ENCODE measurements at regions not wholly inside any gene's neighbourhood (a gene's known extent, or its start where the extent isn't known, plus 50 kb on each side); places are given as distances from the start of the nearest gene placed in this dataset.
"Not testable (repeated sequence)": the region's sequence is repeated elsewhere in the genome, so short reads cannot be mapped to it uniquely, and the experiment has no call there.

DNA sequence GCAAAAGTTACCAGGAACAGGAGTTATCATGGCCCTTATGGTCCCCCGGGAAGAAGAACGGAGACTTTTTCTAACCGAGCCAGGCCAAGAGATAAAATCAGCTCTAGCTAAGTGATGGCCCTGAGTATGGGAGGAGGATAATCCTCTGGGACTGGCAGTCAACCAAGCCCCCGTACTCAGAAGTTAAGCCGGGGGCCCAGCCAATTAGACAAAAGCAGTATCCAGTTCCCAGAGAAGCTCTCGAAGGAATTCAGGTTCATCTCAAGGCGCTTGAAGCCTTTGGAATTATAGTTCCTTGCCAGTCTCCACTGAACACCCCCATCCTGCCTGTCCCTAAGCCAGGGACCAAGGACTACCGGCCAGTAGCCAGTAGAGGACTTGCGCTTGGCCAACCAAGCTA, 365.3 kb upstream of the TCF4 start:
- TF ChIP-seq, protein P1, sequence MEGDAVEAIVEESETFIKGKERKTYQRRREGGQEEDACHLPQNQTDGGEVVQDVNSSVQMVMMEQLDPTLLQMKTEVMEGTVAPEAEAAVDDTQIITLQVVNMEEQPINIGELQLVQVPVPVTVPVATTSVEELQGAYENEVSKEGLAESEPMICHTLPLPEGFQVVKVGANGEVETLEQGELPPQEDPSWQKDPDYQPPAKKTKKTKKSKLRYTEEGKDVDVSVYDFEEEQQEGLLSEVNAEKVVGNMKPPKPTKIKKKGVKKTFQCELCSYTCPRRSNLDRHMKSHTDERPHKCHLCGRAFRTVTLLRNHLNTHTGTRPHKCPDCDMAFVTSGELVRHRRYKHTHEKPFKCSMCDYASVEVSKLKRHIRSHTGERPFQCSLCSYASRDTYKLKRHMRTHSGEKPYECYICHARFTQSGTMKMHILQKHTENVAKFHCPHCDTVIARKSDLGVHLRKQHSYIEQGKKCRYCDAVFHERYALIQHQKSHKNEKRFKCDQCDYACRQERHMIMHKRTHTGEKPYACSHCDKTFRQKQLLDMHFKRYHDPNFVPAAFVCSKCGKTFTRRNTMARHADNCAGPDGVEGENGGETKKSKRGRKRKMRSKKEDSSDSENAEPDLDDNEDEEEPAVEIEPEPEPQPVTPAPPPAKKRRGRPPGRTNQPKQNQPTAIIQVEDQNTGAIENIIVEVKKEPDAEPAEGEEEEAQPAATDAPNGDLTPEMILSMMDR (IDR thresholded peaks at IDR 0.05; ENCODE audit: insufficient read depth, low read depth, low read length, missing control alignments): no peak
- no peak for DNase-seq (ENCODE audit: low read depth)
- H3K4me3 ChIP-seq (ENCODE audit: low read length): no peak overlapping the region

DNA sequence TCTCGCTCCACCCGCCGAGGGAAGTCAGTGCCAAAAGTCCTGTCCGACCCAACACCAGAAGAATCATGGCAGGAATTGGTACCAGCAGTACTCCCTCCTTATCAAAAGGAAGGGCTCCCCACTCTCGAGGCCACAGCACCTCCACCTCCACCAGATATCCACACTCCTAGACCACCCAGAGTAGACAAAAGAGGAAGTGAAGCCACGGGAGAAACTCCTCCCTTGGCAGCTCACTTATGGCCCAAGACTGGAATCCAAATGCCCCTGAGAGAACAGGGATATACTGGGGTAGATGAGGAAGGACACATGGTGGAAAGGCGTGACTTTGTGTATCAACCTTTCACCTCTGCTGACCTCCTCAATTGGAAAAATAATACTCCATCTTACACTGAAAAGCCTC, 363.7 kb upstream of the TCF4 start:
- not testable (repeated sequence) for H3K4me3 ChIP-seq (ENCODE audit: low read length)

GRCh38 chr18:55950379-55951166, 362.6 kb upstream of the TCF4 start:
- no peak for DNase-seq (ENCODE audit: low read depth)
- no peak overlapping the region for H3K4me3 ChIP-seq (ENCODE audit: low read length)
- TF ChIP-seq, protein P1 (IDR thresholded peaks at IDR 0.05; ENCODE audit: insufficient read depth, low read depth, low read length, missing control alignments): no peak

More for the DNA sequence above, 363.7 kb upstream of the TCF4 start:
- DNase-seq (ENCODE audit: low read depth): not testable (repeated sequence)

- DNase-seq (ENCODE audit: low read depth): no peak
- no peak overlapping the region for H3K4me3 ChIP-seq (ENCODE audit: low read length)
- TF ChIP-seq, protein P1 (IDR thresholded peaks at IDR 0.05; ENCODE audit: insufficient read depth, low read depth, low read length, missing control alignments): no peak
Observed at GRCh38 chr18:55934821-55935220, 346.8 kb upstream of the TCF4 start.

DNA sequence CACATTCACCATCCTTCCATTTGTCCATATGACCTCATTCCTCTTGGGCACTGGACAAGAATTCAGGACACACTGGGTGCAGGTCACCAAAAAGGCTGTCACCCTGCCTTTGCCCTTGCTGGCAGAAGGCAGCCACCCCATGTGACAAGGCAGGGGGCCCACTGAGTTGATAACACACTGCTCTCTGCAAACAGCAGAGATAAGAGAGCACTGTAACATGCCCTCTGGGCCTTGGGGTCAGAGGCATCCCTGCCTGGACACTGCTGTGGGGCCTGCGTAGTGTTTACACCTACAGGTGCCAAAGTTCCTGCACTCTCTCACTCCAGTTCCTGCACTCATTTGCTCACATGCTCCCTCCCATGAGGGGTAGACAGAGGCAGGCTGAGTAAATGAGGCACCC, 344.7 kb upstream of the TCF4 start:
- no peak for DNase-seq (ENCODE audit: low read depth)
- H3K4me3 ChIP-seq (ENCODE audit: low read length): no peak overlapping the region
- TF ChIP-seq, protein P1 (IDR thresholded peaks at IDR 0.05; ENCODE audit: insufficient read depth, low read depth, low read length, missing control alignments): no peak

DNA sequence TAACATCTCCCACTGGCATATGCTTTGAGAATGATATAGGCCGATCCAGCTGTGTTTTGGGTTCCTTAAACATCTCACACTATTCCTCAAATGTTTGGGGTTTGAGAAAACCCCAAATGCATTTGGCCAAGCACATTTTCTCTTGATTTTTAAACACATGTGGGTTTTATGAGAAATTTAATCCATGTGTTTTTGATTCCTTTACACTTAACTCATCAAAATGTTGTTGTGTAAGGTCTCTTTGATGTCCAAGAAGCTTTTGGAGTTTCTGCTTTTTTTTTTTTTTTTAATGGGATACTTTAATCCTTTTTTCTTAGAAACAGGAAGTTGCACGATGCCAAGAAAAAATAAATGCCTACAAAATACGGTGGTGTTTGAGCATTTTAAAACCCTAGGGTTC, 339.8 kb upstream of the TCF4 start:
- TF ChIP-seq, protein P1 (IDR thresholded peaks at IDR 0.05; ENCODE audit: insufficient read depth, low read depth, low read length, missing control alignments): no peak
- H3K4me3 ChIP-seq (ENCODE audit: low read length): no peak overlapping the region
- no peak for DNase-seq (ENCODE audit: low read depth)

- H3K4me3 ChIP-seq (ENCODE audit: low read length): no peak overlapping the region
- no peak for DNase-seq (ENCODE audit: low read depth)
- TF ChIP-seq, protein P1 (IDR thresholded peaks at IDR 0.05; ENCODE audit: insufficient read depth, low read depth, low read length, missing control alignments): no peak
Observed at GRCh38 chr18:55925772-55926171, 337.8 kb upstream of the TCF4 start.
